NB4 (cell line): ENCODE measurements at regions not wholly inside any gene's neighbourhood (a gene's known extent, or its start where the extent isn't known, plus 50 kb on each side); places are given as distances from the start of the nearest gene placed in this dataset.

ENCODE experiments used
- CTCF ChIP-seq: IDR thresholded peaks from one replicate; pipeline ENCODE4 v1.5.1; 2012; ENCODE audit warnings: low read depth, low read length
- MAX ChIP-seq: IDR thresholded peaks from 2 replicates; pipeline ENCODE4 v1.6.1; 2011; ENCODE audit warnings: low read depth, low read length
- POLR2A ChIP-seq: IDR thresholded peaks from 2 replicates; pipeline ENCODE4 v1.6.1; 2011; ENCODE audit warnings: mild to moderate bottlenecking; ENCODE audit not compliant: insufficient read length; ENCODE audit errors: extremely low read depth

GRCh38 chr9:11319538-11319937 lies 706.7 kb upstream of the PTPRD start:
- TF ChIP-seq CTCF: peak; percentile 80
- TF ChIP-seq POLR2A: no peak
- no peak for TF ChIP-seq MAX
